ENCODE measurements at regions not wholly inside any gene's neighbourhood (a gene's known extent, or its start where the extent isn't known, plus 50 kb on each side); places are given as distances from the start of the nearest gene placed in this dataset.

DNA sequence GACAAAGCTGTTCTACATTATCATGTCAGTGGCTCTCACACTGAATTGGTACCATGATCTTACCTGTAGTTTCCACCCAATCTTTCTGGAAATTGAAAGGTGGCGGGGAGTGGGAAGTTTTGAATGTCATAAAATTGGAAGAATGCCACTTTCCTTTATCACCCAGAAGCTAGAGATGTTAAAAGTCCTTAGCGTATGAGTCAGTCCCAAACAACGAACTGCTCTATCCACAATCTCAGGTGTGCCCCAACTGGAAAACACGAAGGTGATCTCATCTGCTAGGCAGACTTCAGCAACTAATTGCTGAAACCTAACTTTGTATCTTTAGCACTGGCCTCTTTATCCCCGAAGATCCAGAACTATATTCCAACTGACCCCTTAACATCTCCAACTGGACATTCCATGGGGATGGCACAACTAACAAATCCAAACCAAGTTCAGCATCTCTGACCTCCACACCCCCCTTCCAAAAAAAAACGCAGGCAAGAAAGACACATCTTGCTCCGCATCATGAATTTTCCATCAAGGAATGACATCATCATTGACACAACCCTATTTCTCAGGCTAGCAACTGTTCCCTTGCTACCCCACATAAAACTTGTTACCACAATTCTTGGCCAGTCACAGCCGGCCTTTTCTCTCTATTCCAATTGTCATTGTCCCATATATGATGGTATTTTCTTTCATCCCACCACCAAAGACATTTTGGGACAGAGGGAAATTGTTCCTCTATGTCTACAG is 175.4 kb downstream of the KLF12 start:
- TF ChIP-seq CTCF (conservative IDR thresholded peaks at IDR 0.05 in 1 of 2, IDR thresholded peaks at IDR 0.05 in 1 of 2; ENCODE audit: extremely low read depth in 1 of 2, insufficient read depth in 1 of 2, low read depth in 1 of 2, low read length in 2 of 2) (no peak), EZH2 (IDR thresholded peaks at IDR 0.05; ENCODE audit: borderline replicate concordance, low read length) (no peak)

All from mammary epithelial cell (primary cell).